ENCODE measurements at regions not wholly inside any gene's neighbourhood (a gene's known extent, or its start where the extent isn't known, plus 50 kb on each side); places are given as distances from the start of the nearest gene placed in this dataset.
"Not testable (repeated sequence)": the region's sequence is repeated elsewhere in the genome, so short reads cannot be mapped to it uniquely, and the experiment has no call there.

DNA sequence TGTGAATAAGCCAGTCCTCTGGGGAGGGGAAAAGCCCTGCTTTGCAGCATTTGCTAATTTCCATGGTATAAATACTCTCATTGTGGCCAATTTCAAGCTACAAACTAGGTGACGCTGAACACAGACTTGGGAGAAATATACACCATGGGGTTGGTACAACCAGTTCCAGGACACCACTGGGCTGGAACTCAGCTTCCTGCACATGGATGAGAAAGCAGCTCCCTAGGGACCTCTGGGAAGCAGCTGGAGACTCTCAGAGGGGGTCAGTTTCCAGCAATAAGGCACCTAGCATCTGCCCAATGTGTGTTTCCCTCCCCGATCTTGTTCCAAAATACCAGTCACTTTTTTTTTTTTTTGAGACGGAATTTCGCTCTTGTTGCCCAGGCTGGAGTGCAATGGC, 56.8 kb upstream of the WDR11 start:
- no peak for ATAC-seq (ENCODE audit: poor library complexity)
- DNase-seq = no peak
- intact Hi-C loops (cut with DNase I) = no loop called here

DNA sequence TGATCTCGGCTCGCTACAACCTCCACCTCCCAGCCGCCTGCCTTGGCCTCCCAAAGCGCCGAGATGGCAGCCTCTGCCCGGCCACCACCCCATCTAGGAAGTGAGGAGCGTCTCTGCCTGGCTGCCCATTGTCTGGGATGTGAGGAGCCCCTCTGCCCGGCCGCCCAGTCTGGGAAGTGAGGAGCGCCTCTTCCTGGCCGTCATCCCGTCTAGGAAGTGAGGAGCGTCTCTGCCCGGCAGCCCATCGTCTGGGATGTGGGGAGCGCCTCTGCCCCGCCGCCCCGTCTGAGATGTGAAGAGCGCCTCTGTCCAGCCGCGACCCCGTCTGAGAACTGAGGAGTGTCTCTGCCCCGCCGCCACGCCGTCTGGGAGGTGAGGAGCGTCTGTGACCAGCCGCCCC, 52.9 kb upstream of the WDR11 start:
- DNase-seq; intact Hi-C loops (cut with DNase I); ATAC-seq (ENCODE audit: poor library complexity): not testable (repeated sequence)

DNA sequence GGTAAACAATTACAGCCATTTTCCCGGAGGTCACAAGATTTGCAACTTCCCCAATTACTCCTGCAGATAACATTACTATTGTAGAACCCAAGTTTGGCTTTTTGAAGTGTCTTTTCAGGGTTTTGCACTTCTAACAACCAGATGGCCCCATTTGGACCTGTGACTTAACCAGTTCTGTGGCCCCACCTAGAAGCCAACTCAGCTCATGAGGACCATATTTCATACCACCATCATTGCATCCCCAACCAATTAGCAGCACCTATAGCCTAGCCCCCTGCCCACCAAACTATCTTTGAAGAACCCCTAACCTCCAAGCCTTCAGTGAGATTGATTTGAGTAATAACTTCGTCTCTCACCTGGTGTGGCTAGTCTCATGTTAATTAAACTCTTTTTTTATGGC, 51.3 kb upstream of the WDR11 start:
- no peak for ATAC-seq (ENCODE audit: poor library complexity)
- intact Hi-C loops (cut with DNase I) = no loop called here

DNA sequence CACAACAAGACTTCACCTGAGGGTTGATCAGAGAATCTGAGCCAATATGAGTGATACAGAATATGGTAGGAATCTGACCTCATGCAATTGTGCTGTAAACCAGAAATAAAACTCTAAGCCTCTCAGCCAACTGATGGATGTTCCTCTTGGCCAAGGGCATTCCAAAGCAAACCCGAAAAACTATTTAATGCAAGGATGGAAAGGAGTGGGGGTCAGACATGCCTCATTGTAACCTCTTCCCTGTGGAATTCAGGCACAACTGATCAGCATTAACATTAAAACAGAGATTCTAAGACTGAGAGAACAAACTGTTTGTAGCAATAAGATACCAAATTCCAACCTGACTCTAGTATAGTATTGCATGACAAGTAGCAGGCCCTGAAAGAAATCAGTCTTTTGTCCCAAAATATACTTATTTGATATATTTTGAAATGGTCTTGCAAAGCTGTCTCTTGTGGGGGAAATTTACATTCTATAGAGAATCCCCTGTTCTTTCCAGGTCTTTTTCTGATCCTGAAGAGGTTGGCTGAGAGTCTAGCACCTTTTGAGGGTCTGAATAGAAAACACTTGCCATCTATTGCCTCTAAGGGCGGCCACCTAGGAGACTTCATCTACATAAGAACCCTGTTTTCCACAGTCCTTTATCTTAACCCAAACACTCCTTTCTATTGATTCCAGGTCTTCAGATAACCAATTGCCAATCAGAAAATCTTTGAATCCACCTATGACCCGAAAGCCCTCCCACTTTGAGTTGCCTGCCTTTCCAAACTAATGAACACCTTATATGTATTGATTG, 50.4 kb upstream of the WDR11 start:
- ATAC-seq (ENCODE audit: poor library complexity) (no peak), DNase-seq (no peak)
- intact Hi-C loops (cut with DNase I) = no loop called here

More for the DNA sequence above, 51.3 kb upstream of the WDR11 start:
- no peak for DNase-seq
